GM23248 (cell line): ENCODE measurements at regions not wholly inside any gene's neighbourhood (a gene's known extent, or its start where the extent isn't known, plus 50 kb on each side); places are given as distances from the start of the nearest gene placed in this dataset.

Experiments used
- DNase-seq: peaks from one replicate; pipeline ENCODE4 v3.0.0-alpha.2; 2015
- H2AFZ ChIP-seq: fragments of 200-600 bp; sonication (generic); 2 replicates; pipeline ENCODE4 v1.6.1; 2016; ENCODE audit warnings: antibody characterized with exemption
- H3F3A ChIP-seq: fragments of 200-600 bp; sonication (generic); 2 replicates; pipeline ENCODE4 v1.6.1; 2016; ENCODE audit warnings: mild to moderate bottlenecking, antibody characterized with exemption, mixed run types; ENCODE audit not compliant: insufficient read depth
- H3K27ac ChIP-seq: fragments of 200-600 bp; sonication (generic); 2 replicates; pipeline ENCODE4 v1.5.1; 2016; ENCODE audit warnings: mild to moderate bottlenecking
- H3K27me3 ChIP-seq: fragments of 200-600 bp; sonication (generic); replicated peaks from 2 replicates; pipeline ENCODE4 v1.6.1; 2016; ENCODE audit warnings: mild to moderate bottlenecking; ENCODE audit not compliant: insufficient read depth
- H3K36me3 ChIP-seq: fragments of 200-600 bp; sonication (generic); 2 replicates; pipeline ENCODE4 v1.6.1; 2016; ENCODE audit warnings: low read depth, mild to moderate bottlenecking
- H3K4me1 ChIP-seq: fragments of 200-600 bp; sonication (generic); 2 replicates; pipeline ENCODE4 v1.6.1; 2016; ENCODE audit warnings: mild to moderate bottlenecking; ENCODE audit not compliant: insufficient read depth
- H3K4me2 ChIP-seq: fragments of 200-600 bp; sonication (generic); one replicate; pipeline ENCODE4 v1.6.1; 2016; ENCODE audit warnings: mild to moderate bottlenecking; ENCODE audit not compliant: unreplicated experiment
- H3K4me3 ChIP-seq: fragments of 200-600 bp; sonication (generic); 2 replicates; pipeline ENCODE4 v1.5.1; 2016; ENCODE audit warnings: mild to moderate bottlenecking
- H3K79me2 ChIP-seq: fragments of 200-600 bp; sonication (generic); 2 replicates; pipeline ENCODE4 v1.6.1; 2016; ENCODE audit warnings: mild to moderate bottlenecking; ENCODE audit not compliant: insufficient read depth
- H3K9ac ChIP-seq: fragments of 200-600 bp; sonication (generic); 2 replicates; pipeline ENCODE4 v1.6.1; 2016; ENCODE audit warnings: mild to moderate bottlenecking
- H3K9me2 ChIP-seq: fragments of 200-600 bp; sonication (generic); 2 replicates; pipeline ENCODE4 v1.6.1; 2016; ENCODE audit warnings: mixed run types, mild to moderate bottlenecking, moderate library complexity; ENCODE audit not compliant: insufficient read depth
- H3K9me3 ChIP-seq: fragments of 200-600 bp; sonication (generic); one replicate; pipeline ENCODE4 v1.6.1; 2017; ENCODE audit warnings: low read depth
- H4K20me1 ChIP-seq: fragments of 200-600 bp; sonication (generic); 2 replicates; pipeline ENCODE4 v1.6.0; 2016; ENCODE audit not compliant: insufficient read depth
- EZH2 ChIP-seq: fragments of 200-600 bp; sonication (generic); IDR thresholded peaks from 2 replicates; pipeline ENCODE4 v1.6.1; 2018; ENCODE audit warnings: antibody characterized with exemption, mild to moderate bottlenecking; ENCODE audit not compliant: insufficient read depth, poor library complexity, severe bottlenecking
- EZH2phosphoT487 ChIP-seq: fragments of 200-600 bp; sonication (generic); IDR thresholded peaks from 2 replicates; pipeline ENCODE4 v1.6.1; 2018; ENCODE audit warnings: antibody characterized with exemption, moderate library complexity, mild to moderate bottlenecking, low read depth; ENCODE audit not compliant: insufficient read depth
- WGBS, 2 experiments: methylation state at CpG; one replicate each; pipeline ENCODE4 v1.1.6; 2015 to 2017; ENCODE audit warnings: low lambda C conversion rate in 2 of 2, low coverage in 1 of 2; ENCODE audit errors: missing lambda C conversion rate in 2 of 2; 5-methylcytosine and 5-hydroxymethylcytosine counted together
- in situ Hi-C: fragments of 300-500 bp; cut with MboI; formaldehyde crosslinking; loops from 2 replicates; pipeline ENCODE4 v1.15.0; 2020

DNA sequence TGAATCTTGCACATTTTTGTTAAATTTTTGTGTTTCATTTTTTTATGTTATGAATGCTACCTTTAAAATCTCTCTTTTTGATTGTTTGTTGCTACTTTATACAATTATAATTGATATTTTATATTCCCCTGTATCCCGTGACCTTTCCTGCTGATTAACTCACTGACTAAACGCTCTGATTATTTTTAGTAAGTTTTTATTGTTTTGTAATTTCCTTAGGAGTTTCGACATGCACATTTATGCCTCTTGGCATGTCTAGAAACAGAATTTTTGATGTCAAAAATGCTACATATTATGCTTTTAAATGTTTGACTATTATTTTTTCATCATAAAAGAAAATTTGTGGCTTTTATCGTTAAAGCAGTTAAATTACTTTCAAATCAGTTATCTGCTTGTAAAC lies 1131.6 kb upstream of the TMEFF2 start:
- Histone ChIP-seq H3K27ac (no peak overlapping the region), H3K36me3 (no peaks in the 10 kb centered on the region), H4K20me1 (no peaks in the 10 kb centered on the region), H3K9me2 (no peaks in the 10 kb centered on the region), H3K27me3 (no peaks in the 10 kb centered on the region), H3K4me3 (no peak overlapping the region), H3K4me2 (no peak overlapping the region), H3K9ac (no peak overlapping the region), H3K79me2 (no peaks in the 10 kb centered on the region), H3K9me3 (no peaks in the 10 kb centered on the region), H3K4me1 (no peaks in the 10 kb centered on the region), H3F3A (no peaks in the 10 kb centered on the region), H2AFZ (no peak overlapping the region)
- no peak for TF ChIP-seq EZH2phosphoT487
- TF ChIP-seq EZH2, result no peak
- no peak for DNase-seq
- WGBS, 2 experiments, result 15 to 17% methylated on average over 4 of the region's 4 CpGs
- in situ Hi-C loops, result no loop called here

DNA sequence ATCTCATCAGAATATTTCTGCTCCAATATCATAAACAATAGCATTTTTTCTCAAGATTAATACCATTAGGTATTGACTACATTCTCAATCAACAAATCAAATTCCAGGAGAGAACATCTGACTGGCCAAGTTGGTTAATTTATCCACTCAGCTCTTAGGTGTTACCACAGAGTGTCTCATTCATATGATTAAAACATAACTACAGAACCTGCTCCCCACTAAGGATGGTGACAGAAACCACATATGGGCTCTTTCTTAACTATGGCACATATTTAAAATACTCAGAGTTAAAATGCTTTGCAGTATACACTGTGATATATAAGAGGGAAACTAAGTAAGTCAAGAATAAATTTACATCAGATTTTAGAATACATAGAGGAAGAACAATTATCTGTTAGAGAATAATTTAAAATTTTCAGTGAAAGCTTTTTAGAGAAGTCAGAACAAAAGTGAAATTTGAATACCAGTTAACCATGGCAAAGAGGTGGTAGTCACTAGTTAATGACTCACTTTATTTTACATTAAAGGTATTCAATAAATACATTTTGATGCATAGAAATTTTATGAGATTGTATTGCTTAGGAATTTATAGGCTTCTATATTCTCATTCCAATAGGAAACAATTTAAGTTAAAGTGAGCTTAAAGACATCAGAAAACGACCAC lies 1120.8 kb upstream of the TMEFF2 start:
- H3K4me1 ChIP-seq, result no peaks in the 10 kb centered on the region
- H3K9me2 ChIP-seq, result no peaks in the 10 kb centered on the region
- 5 to 8% methylated on average over 1 of the region's 1 CpG for WGBS, 2 experiments
- H3K36me3 ChIP-seq, result no peaks in the 10 kb centered on the region
- no peaks in the 10 kb centered on the region for H3K27me3 ChIP-seq
- H3K9me3 ChIP-seq, result no peaks in the 10 kb centered on the region
- H2AFZ ChIP-seq, result no peak overlapping the region
- no peaks in the 10 kb centered on the region for H4K20me1 ChIP-seq
- no peaks in the 10 kb centered on the region for H3F3A ChIP-seq
- no peak for DNase-seq
- no peak overlapping the region for H3K4me2 ChIP-seq
- in situ Hi-C loops, result no loop called here
- H3K9ac ChIP-seq, result no peak overlapping the region
- TF ChIP-seq EZH2, result no peak
- no peak for TF ChIP-seq EZH2phosphoT487
- no peak overlapping the region for H3K27ac ChIP-seq
- H3K79me2 ChIP-seq, result no peaks in the 10 kb centered on the region
- no peak overlapping the region for H3K4me3 ChIP-seq

DNA sequence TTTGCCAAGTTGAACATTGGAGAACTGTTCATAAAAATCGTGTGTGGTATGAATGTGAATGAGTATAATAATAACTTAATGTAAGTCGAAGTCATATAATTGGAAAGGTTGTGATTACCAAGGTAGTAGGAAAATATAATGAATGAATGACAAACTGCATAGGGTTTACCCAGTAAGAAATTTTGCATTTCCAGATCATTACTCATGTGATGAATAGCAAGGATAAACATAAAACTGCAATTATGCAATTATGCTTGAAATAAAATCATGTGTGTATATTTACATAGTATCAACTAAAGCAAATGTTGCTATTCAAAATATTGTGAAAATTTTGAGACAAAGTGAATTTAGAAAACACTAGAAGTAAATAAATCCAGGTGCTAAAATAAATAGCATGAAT lies 1108.7 kb upstream of the TMEFF2 start:
- Histone ChIP-seq H3K9me2 (0 out of 2 replicates have a peak, but pooled peaks cover 3% of the 10 kb centered on the region), H3K27me3 (no peaks in the 10 kb centered on the region), H4K20me1 (no peaks in the 10 kb centered on the region), H3K9me3 (no peaks in the 10 kb centered on the region), H3K4me3 (no peak overlapping the region), H3K79me2 (no peaks in the 10 kb centered on the region), H3K36me3 (no peaks in the 10 kb centered on the region), H2AFZ (no peak overlapping the region), H3K4me1 (no peaks in the 10 kb centered on the region), H3F3A (no peaks in the 10 kb centered on the region), H3K27ac (no peak overlapping the region), H3K9ac (no peak overlapping the region), H3K4me2 (no peak overlapping the region)
- WGBS, 2 experiments, result 16 to 22% methylated on average over 2 of the region's 2 CpGs
- TF ChIP-seq EZH2phosphoT487, result no peak
- TF ChIP-seq EZH2, result no peak
- in situ Hi-C loops, result no loop called here
- DNase-seq, result no peak

DNA sequence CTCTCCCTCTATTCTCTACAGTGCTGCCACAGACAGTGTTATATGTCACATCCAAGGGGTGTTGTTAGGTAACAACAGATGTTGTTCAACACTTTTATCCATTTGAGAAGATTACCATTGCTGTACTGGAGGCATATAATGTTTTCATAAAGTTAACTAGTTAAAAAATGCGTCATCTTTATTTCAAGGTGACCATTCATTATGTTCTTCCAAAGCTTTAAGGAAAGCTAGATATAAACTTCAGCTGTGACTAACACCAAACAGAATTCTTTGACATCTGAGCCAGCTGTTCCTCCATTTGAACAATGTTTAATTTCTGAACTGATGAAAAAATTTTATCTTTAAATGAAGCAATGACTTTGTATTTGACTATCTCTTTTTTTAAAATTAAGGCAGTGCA lies 1099.6 kb upstream of the TMEFF2 start:
- TF ChIP-seq EZH2phosphoT487, result no peak
- TF ChIP-seq EZH2, result no peak
- H3K27me3 ChIP-seq, result no peaks in the 10 kb centered on the region
- H3F3A ChIP-seq, result no peaks in the 10 kb centered on the region
- no peak overlapping the region for H3K9ac ChIP-seq
- no peak overlapping the region for H3K27ac ChIP-seq
- no peaks in the 10 kb centered on the region for H3K36me3 ChIP-seq
- H4K20me1 ChIP-seq, result no peaks in the 10 kb centered on the region
- DNase-seq, result no peak
- no peak overlapping the region for H3K4me2 ChIP-seq
- no peak overlapping the region for H3K4me3 ChIP-seq
- 0 to 5% methylated on average over 1 of the region's 1 CpG for WGBS, 2 experiments
- H2AFZ ChIP-seq, result no peak overlapping the region
- in situ Hi-C loops, result no loop called here
- H3K4me1 ChIP-seq, result no peaks in the 10 kb centered on the region
- no peaks in the 10 kb centered on the region for H3K79me2 ChIP-seq
- H3K9me2 ChIP-seq, result no peaks in the 10 kb centered on the region
- H3K9me3 ChIP-seq, result no peaks in the 10 kb centered on the region

DNA sequence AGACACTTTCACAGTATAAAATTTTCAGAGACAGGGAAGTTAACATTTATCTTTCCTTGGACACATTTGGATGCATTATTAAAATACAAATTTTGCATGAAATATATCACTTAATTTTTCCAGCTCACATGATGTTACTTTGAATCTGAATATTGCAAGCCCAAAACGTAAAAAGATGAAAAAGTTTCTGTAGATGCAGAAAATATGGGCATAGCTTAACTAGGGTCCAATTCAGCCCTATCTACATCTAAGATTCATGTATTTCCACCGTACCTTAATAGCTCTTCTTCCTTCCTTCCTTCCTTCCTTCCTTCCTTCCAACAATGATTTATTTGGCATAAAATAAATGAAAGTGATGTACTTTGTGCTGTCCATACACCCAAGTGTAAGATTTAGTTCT lies 1084.6 kb upstream of the TMEFF2 start:
- TF ChIP-seq EZH2phosphoT487 (no peak), EZH2 (no peak)
- H3K4me1 ChIP-seq, result no peaks in the 10 kb centered on the region
- H3F3A ChIP-seq, result no peaks in the 10 kb centered on the region
- WGBS, 2 experiments, result 16 to 42% methylated on average over 2 of the region's 2 CpGs
- no peak overlapping the region for H3K4me3 ChIP-seq
- no peak overlapping the region for H3K27ac ChIP-seq
- no peaks in the 10 kb centered on the region for H3K9me3 ChIP-seq
- no peaks in the 10 kb centered on the region for H4K20me1 ChIP-seq
- H3K4me2 ChIP-seq, result no peak overlapping the region
- H2AFZ ChIP-seq, result no peak overlapping the region
- in situ Hi-C loops, result no loop called here
- no peaks in the 10 kb centered on the region for H3K36me3 ChIP-seq
- no peak overlapping the region for H3K9ac ChIP-seq
- DNase-seq, result no peak
- H3K27me3 ChIP-seq, result no peaks in the 10 kb centered on the region
- H3K9me2 ChIP-seq, result no peaks in the 10 kb centered on the region
- no peaks in the 10 kb centered on the region for H3K79me2 ChIP-seq
